Spleen (tissue), 11 donors: ENCODE measurements at regions not wholly inside any gene's neighbourhood (a gene's known extent, or its start where the extent isn't known, plus 50 kb on each side); places are given as distances from the start of the nearest gene placed in this dataset.

ENCODE experiments used
- DNase-seq: peaks from one replicate; pipeline ENCODE4 v3.0.0-alpha.2; 2020
- H3K27ac ChIP-seq, 8 donors: fragments of 200-600 bp; sonication (generic) in 7 of 8; 1 replicate in 4 of 8; 2 replicates in 4 of 8; pipeline versions ENCODE4 v1.5.0 to v1.8.0; 2016 to 2021; ENCODE audit warnings: inconsistent platforms in 4 of 8, mild to moderate bottlenecking in 4 of 8, moderate library complexity in 1 of 8
- H3K27me3 ChIP-seq, 7 donors: fragments of 200-600 bp; sonication (generic) in 6 of 7; replicated peaks in 1 of 7; 1 replicate in 4 of 7; 2 replicates in 3 of 7; pipeline versions ENCODE4 v1.5.0 to v1.8.0; 2016 to 2021; ENCODE audit warnings: inconsistent platforms in 3 of 7, mild to moderate bottlenecking in 1 of 7
- H3K36me3 ChIP-seq, 6 donors: fragments of 200-600 bp; sonication (generic) in 5 of 6; 1 replicate in 4 of 6; 2 replicates in 2 of 6; pipeline versions ENCODE4 v1.5.0 to v1.8.0; 2016 to 2021; ENCODE audit warnings: inconsistent platforms in 2 of 6
- H3K4me1 ChIP-seq, 6 donors: fragments of 200-600 bp; sonication (generic) in 5 of 6; 1 replicate in 3 of 6; 2 replicates in 3 of 6; pipeline versions ENCODE4 v1.5.0 to v1.8.0; 2016 to 2021; ENCODE audit warnings: inconsistent platforms in 3 of 6
- H3K4me3 ChIP-seq, 8 donors: fragments of 200-600 bp; sonication (generic) in 7 of 8; 1 replicate in 4 of 8; 2 replicates in 4 of 8; pipeline versions ENCODE4 v1.5.0 to v1.8.0; 2016 to 2021; ENCODE audit warnings: inconsistent platforms in 4 of 8, mild to moderate bottlenecking in 4 of 8, moderate library complexity in 2 of 8
- H3K9me3 ChIP-seq, 8 donors: fragments of 200-600 bp; sonication (generic) in 7 of 8; 1 replicate in 4 of 8; 2 replicates in 4 of 8; pipeline versions ENCODE4 v1.5.0 to v1.8.0; 2016 to 2021; ENCODE audit warnings: inconsistent platforms in 4 of 8
- POLR2A ChIP-seq, 3 donors: fragments of 450-650 bp; IDR thresholded peaks; one replicate each; pipeline ENCODE4 v1.5.1; 2017; ENCODE audit warnings: antibody characterized with exemption in 3 of 3, mild to moderate bottlenecking in 1 of 3
- POLR2AphosphoS5 ChIP-seq, 3 donors: sonication (generic); formaldehyde crosslinking; IDR thresholded peaks; one replicate each; pipeline ENCODE4 v1.5.1; 2017; ENCODE audit warnings: antibody characterized with exemption in 3 of 3
- WGBS, 5 donors: extraction: QIAGEN DNeasy Blood & Tissue Kit in 3 of 5; methylation state at CpG; one replicate each; pipeline versions ENCODE4 v1.1.5 to v1.1.7; 2013 to 2018; 5-methylcytosine and 5-hydroxymethylcytosine counted together
- intact Hi-C: fragments of 100-400 bp; cut with DNase I; formaldehyde crosslinking; loops from one replicate; pipeline ENCODE4 v1.15.0; 2023; ENCODE audit warnings: low total_unique reads
- TF ChIP-seq, protein P1 (sequence below), 11 experiments: fragments of 200-600 bp in 7 of 11; fragments of 450-650 bp in 4 of 11; sonication (generic) in 4 of 11; IDR thresholded peaks in 8 of 11; conservative IDR thresholded peaks in 3 of 11; 1 replicate in 7 of 11; 2 replicates in 4 of 11; pipeline versions ENCODE4 v1.4.0 to v1.8.0; 2016 to 2021; ENCODE audit warnings: antibody characterized with exemption in 11 of 11, inconsistent platforms in 4 of 11, mild to moderate bottlenecking in 1 of 11
- donor health status: healthy with polysubstance abuse.
- donor health status: DM: no; HTN: no; CAD: no; lungs with moderate emphysema.
- donor health status: DM: no; HTN: no; CAD: no.
- donor health status: Bipolar disorder and iron deficiency.
- donor health status: healthy.
- donor health status: DM: no; HTN: no; CAD: no.
- donor health status: DM: yes; HTN: yes; CAD: no.

DNA sequence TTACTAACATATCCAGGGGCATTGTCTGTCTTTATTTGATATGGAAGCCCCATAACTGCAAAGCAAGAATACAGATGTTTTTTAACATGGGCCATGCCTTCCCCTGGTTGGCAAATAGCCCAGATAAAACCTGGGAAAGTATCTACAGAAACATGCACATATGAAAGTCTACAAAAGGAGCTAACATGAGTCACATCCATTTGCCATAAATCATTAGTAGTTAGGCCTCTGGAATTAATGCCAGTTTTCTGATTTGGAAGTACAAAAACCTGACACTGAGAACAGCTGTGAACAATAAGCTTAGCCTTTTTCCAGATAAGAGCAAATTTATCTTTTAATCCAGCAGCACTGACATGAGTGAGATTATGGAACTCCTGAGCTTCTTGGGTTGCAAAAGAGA, 418.0 kb upstream of the IMPG1 start:
- no peaks in the 10 kb centered on the region for H3K27me3 ChIP-seq
- H3K27ac ChIP-seq, result no peak overlapping the region
- H3K4me3 ChIP-seq, result no peak overlapping the region
- peaks cover 3 to 62% (median 33%) of the 10 kb centered on the region in 8 donors for H3K9me3 ChIP-seq
- TF ChIP-seq POLR2A (IDR thresholded peaks at IDR 0.05) (no peak), POLR2AphosphoS5 (IDR thresholded peaks at IDR 0.05) (no peak)
- TF ChIP-seq, protein P1, sequence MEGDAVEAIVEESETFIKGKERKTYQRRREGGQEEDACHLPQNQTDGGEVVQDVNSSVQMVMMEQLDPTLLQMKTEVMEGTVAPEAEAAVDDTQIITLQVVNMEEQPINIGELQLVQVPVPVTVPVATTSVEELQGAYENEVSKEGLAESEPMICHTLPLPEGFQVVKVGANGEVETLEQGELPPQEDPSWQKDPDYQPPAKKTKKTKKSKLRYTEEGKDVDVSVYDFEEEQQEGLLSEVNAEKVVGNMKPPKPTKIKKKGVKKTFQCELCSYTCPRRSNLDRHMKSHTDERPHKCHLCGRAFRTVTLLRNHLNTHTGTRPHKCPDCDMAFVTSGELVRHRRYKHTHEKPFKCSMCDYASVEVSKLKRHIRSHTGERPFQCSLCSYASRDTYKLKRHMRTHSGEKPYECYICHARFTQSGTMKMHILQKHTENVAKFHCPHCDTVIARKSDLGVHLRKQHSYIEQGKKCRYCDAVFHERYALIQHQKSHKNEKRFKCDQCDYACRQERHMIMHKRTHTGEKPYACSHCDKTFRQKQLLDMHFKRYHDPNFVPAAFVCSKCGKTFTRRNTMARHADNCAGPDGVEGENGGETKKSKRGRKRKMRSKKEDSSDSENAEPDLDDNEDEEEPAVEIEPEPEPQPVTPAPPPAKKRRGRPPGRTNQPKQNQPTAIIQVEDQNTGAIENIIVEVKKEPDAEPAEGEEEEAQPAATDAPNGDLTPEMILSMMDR (IDR thresholded peaks at IDR 0.05 in 8 of 11, conservative IDR thresholded peaks at IDR 0.05 in 3 of 11), result no peak
- intact Hi-C loops, result no loop called here
- DNase-seq, result no peak
- H3K36me3 ChIP-seq, result no peaks in the 10 kb centered on the region
- no peaks in the 10 kb centered on the region for H3K4me1 ChIP-seq

DNA sequence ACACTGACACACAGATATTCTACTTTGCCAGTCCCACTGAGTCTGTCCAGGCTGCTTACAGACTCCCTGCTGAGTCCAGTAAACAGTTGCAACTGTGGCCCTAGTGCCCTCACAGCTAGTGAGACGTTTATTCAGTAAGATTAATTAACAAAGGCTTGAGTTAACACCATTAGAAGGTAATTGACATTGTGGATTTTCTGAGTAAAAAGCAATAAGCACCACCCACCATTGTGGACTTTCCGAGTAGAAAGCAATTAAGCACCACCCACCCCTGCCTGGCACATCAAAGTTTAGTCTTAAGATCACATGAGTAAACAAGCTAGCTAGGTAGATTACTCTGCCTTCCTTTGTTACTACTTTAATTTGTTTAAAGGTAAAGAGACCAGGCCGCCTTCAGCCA, 408.6 kb upstream of the IMPG1 start:
- intact Hi-C loops, result no loop called here
- no peak for DNase-seq
- no peak for TF ChIP-seq POLR2AphosphoS5 (IDR thresholded peaks at IDR 0.05)
- no peak for TF ChIP-seq POLR2A (IDR thresholded peaks at IDR 0.05)
- TF ChIP-seq, protein P1 (IDR thresholded peaks at IDR 0.05 in 8 of 11, conservative IDR thresholded peaks at IDR 0.05 in 3 of 11), result no peak
- Histone ChIP-seq H3K27me3 (no peaks in the 10 kb centered on the region), H3K4me1 (no peaks in the 10 kb centered on the region), H3K9me3 (peaks cover 0 to 94% (median 70%) of the 10 kb centered on the region in 8 donors), H3K4me3 (no peak overlapping the region), H3K27ac (no peak overlapping the region), H3K36me3 (no peaks in the 10 kb centered on the region)
- 44 to 52% (median 46%) methylated on average over 3 of the region's 3 CpGs for WGBS, 5 donors

DNA sequence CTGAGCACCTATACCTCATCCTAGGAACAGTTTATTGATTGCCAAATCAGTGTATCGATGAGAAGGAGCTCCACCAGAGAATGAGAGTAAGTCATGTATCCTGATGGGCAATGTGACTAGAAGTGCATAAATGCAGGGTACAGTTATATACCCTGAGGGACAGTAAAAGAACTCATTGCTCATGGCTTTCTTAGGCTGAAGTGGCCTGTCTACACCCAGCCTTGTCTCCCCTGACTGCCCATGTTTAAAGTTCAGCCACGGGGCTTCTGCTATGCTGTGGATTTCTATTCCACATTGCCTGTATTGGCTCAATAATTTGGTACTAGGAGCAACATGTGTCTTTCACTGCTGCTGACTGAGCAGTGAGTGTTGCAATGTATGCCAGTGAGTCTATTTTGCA, 400.4 kb upstream of the IMPG1 start:
- no peaks in the 10 kb centered on the region for H3K27me3 ChIP-seq
- H3K36me3 ChIP-seq, result no peaks in the 10 kb centered on the region
- H3K27ac ChIP-seq, result no peak overlapping the region
- intact Hi-C loops, result no loop called here
- no peak overlapping the region for H3K4me3 ChIP-seq
- no peaks in the 10 kb centered on the region for H3K4me1 ChIP-seq
- no peak for DNase-seq
- WGBS, 5 donors, result 64 to 90% (median 76%) methylated on average over 2 of the region's 2 CpGs
- no peak for TF ChIP-seq POLR2A (IDR thresholded peaks at IDR 0.05)
- TF ChIP-seq, protein P1 (IDR thresholded peaks at IDR 0.05 in 8 of 11, conservative IDR thresholded peaks at IDR 0.05 in 3 of 11), result no peak
- peaks cover 0 to 29% (median 18%) of the 10 kb centered on the region in 8 donors for H3K9me3 ChIP-seq

DNA sequence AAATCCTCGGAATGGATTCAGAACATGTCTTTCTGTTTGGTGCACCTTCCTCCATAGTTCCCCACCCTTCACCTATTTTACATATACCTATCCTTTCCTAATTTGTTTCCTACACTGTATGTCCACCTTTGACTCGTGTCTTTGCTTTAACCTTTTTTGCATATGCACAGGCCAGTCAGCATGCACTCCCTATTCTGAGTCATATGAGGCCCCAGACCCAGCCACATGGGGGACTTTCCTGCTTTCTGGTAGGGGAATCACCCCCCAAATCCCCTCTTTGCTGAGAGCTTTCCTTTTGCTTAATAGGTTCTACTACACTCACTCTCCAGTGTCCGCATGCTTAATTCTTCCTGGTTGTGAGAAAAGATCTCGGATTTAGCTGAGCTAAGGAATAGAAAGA, 393.8 kb upstream of the IMPG1 start:
- Histone ChIP-seq H3K4me3 (no peak overlapping the region), H3K27me3 (no peaks in the 10 kb centered on the region), H3K9me3 (peaks cover 0 to 7% (median under 1%) of the 10 kb centered on the region in 8 donors), H3K36me3 (no peaks in the 10 kb centered on the region), H3K27ac (no peak overlapping the region), H3K4me1 (no peaks in the 10 kb centered on the region)
- no peak for DNase-seq
- 71 to 83% (median 78%) methylated on average over 4 of the region's 4 CpGs for WGBS, 5 donors
- intact Hi-C loops, result no loop called here
- TF ChIP-seq POLR2A (IDR thresholded peaks at IDR 0.05), result no peak
- TF ChIP-seq, protein P1 (IDR thresholded peaks at IDR 0.05 in 8 of 11, conservative IDR thresholded peaks at IDR 0.05 in 3 of 11), result no peak
- no peak for TF ChIP-seq POLR2AphosphoS5 (IDR thresholded peaks at IDR 0.05)
